Motor neuron (in vitro differentiated cells): ENCODE measurements at regions not wholly inside any gene's neighbourhood (a gene's known extent, or its start where the extent isn't known, plus 50 kb on each side); places are given as distances from the start of the nearest gene placed in this dataset.
"Not testable (repeated sequence)": the region's sequence is repeated elsewhere in the genome, so short reads cannot be mapped to it uniquely, and the experiment has no call there.

ENCODE experiments used
- ATAC-seq, 8 experiments: fragments of 200-7000 bp; cut with Tn5 transposase; replicated peaks in 6 of 8; 2 replicates each; pipeline ENCODE4 v1.8.0; 2021; ENCODE audit warnings: mild to moderate bottlenecking in 8 of 8, moderate library complexity in 8 of 8
- H3K27ac ChIP-seq, 2 donors: fragments of 250-450 bp; sonication (Bioruptor Pico); 2 replicates each; pipeline ENCODE4 v1.9.0; 2021; ENCODE audit warnings: antibody characterized with exemption in 2 of 2, mild to moderate bottlenecking in 2 of 2, moderate library complexity in 1 of 2
- H3K4me1 ChIP-seq, 2 donors: fragments of 250-450 bp; sonication (Bioruptor Pico); replicated peaks in 1 of 2; 2 replicates each; pipeline ENCODE4 v1.6.1; 2021; ENCODE audit warnings: antibody characterized with exemption in 2 of 2, mild to moderate bottlenecking in 2 of 2, moderate library complexity in 1 of 2
- H3K4me3 ChIP-seq, 5 donors: fragments of 250-450 bp; sonication (Bioruptor Pico); 2 replicates each; pipeline ENCODE4 v1.9.0; 2021; ENCODE audit warnings: antibody characterized with exemption in 5 of 5, mild to moderate bottlenecking in 5 of 5, moderate library complexity in 4 of 5
- WGBS, 10 experiments: fragments of 450-650 bp; shearing (Covaris generic); methylation state at CpG; one replicate each; pipeline ENCODE4 v1.0.0; 2022; 5-methylcytosine and 5-hydroxymethylcytosine counted together
- in situ Hi-C, 9 experiments: fragments of 400-800 bp; cut with MboI; loops; one replicate each; pipeline ENCODE4 v1.15.0; 2021; ENCODE audit warnings: low sequenced_read_pairs in 9 of 9, low pct_unique_long_range_greater_than_20kb in 2 of 9; ENCODE audit not compliant: unreplicated experiment in 9 of 9

DNA sequence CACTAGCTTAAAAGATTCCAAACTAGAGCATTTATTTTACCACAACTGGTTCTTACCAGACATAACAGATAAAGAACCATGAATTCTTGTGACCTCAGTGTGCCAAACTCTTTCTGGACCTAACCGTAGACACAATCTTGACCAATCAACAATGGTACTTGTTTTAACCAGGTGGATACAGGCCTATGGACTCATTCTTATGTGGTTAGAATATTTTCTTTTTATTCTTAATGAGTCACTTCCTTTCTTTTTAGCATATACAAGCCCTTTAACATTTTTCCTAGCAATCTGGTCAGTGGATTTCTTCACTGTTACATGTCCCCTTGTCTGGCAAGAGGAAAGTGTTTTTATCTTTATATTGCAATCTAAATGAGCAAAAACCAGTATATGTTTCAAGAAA lies 792.1 kb upstream of the SPRY2 start:
- WGBS, 10 experiments = 40 to 100% (median 85%) methylated on average over 1 of the region's 1 CpG; no CpG with 5 or more reads in 2 of the 10 experiments
- in situ Hi-C loops = no loop called here
- no peak overlapping the region for H3K27ac ChIP-seq
- no peaks in the 10 kb centered on the region for H3K4me1 ChIP-seq
- H3K4me3 ChIP-seq = no peak overlapping the region
- no peak for ATAC-seq

DNA sequence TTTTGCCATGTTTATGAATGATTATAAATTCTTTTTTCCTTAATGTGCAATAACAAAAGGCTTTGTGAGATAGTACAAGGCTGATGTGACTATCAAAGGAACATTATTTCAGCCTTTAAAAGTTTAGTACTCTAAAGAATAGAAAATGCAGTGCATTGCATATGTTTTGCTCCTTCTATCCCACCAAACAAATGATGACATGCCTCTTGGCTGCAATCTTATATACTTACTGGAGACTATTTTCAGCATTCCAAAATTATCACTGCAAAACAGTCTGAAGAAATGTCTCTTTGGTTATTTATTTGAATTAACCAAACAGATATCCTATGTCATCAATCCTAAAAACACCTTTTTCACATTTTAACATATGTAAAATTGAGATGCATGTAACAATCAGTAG lies 776.5 kb upstream of the SPRY2 start:
- in situ Hi-C loops = no loop called here
- no peak for ATAC-seq
- H3K27ac ChIP-seq = no peak overlapping the region
- H3K4me1 ChIP-seq = no peaks in the 10 kb centered on the region
- no peak overlapping the region for H3K4me3 ChIP-seq

DNA sequence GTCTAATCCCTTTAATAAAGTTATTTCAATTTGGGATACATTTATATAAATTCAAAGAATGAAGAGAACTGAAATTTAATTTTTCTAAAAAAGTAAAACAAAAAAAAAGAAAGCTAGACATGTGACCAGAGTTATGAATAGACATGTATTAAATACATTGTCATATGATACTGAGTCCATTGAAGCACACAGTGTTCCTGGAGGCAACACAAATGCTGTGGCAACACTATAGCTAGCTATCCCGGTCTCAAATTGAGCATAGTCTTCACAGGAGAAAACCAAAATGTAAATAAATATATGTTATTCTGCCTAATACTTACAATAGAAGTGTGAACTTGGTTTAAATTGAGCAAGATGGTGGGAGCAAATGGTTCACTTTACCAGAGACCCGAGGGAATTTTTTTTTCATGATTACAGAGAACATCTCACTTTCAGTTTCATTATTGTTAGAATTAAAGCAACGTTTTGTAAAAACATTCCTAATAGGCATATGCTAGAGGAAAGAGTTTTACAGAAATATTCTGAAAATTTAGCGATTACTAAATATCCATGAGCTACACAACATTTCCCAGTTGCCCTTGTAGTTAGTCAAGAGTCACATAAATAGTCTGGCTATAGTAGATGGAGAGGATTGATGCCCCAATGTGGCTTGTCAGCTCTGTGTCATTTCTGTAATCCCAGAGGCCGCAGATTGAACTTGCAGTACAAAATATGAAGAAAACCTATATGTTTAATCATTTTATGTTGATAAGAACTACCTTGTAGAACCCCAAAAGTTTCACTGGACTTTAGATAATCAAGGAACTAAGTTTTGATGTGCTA lies 775.7 kb upstream of the SPRY2 start:
- Histone ChIP-seq H3K27ac (no peak overlapping the region), H3K4me3 (no peak overlapping the region), H3K4me1 (no peaks in the 10 kb centered on the region)
- in situ Hi-C loops = no loop called here
- ATAC-seq = no peak
- WGBS, 10 experiments = 2 to 95% (median 79%) methylated on average over 3 to 5 of the region's 5 CpGs

DNA sequence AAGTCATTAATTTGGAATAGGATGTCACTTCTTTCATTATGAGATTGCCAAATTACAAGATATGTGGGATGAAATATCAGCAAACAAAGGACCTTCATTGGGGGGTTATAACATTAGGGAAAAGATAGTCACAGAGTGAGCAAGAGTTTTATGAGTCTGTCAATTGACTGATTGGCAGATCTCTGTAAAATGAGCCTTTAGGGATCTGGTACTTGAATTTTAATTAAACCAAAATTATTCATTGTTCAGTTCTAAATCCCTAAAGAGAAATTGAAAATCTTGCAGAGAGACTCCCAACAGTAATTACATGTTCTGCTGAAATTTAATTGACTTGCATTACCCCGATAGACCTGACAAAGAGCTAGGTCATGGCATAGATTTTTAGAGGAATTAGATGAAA lies 768.1 kb upstream of the SPRY2 start:
- in situ Hi-C loops = no loop called here
- no peak overlapping the region for H3K4me3 ChIP-seq
- peaks cover 0 to 8% of the 10 kb centered on the region in 2 donors for H3K4me1 ChIP-seq
- WGBS, 10 experiments = 17 to 100% (median 90%) methylated on average over 1 of the region's 1 CpG; no CpG with 5 or more reads in 1 of the 10 experiments
- no peak for ATAC-seq
- no peak overlapping the region for H3K27ac ChIP-seq

DNA sequence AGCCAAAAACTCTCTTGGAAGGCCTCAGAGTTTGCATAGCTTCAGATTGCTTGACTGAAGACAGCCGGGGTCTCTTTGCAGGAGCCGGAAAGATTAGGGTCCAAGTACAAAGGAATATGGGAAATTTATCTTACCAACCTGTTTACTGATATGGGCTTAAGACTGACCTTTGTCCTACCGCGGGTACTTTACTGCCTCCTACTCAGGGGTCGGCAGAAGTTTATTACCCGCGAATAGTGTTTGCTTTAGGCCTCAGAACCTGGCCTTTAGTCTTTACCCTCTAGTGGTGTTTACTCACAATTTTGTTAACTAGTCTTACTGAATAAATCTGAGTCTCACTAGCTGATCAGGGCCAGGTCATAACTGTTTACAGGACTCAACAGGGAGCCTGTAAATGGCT lies 765.4 kb upstream of the SPRY2 start:
- in situ Hi-C loops = no loop called here
- H3K4me3 ChIP-seq = no peak overlapping the region
- ATAC-seq = no peak
- 0 to 100% (median 82%) methylated on average over 1 to 7 of the region's 7 CpGs for WGBS, 10 experiments
- H3K27ac ChIP-seq = no peak overlapping the region
- H3K4me1 ChIP-seq = peaks cover 0 to 21% of the 10 kb centered on the region in 2 donors

DNA sequence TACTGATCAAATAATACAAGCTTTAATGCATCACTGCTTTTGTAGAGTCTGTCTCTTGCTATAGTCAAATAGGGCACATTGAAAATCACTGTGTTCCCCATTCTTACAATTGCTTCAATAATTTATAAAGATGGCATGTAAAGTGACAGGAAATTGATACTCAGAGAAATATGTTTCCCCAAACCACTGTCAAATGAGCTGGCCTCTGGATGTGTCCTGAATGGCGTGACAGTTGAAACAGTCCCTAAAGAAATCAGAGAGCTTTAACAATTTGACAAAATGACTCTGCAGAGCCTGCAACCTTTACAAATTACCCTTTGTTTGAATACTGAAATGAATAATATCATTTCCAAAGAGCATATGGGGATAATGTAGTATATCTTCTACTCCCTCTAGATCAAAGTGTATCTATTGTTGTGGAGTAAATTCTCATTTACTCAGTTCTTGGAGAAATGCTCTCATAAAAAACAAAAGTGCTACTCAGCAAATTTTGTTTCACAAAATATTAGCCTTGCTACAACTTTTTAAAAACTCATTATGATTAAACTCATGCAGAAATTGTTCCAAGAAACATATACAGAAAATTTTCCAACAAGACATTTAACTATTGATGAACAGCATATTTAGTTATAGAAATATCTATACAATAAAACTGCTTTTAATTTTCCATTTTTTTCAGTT lies 763.2 kb upstream of the SPRY2 start:
- peak in 5 of 8 experiments; percentile 20 to 88 (median 82) for ATAC-seq
- Histone ChIP-seq H3K4me3 (no peak overlapping the region), H3K27ac (no peak overlapping the region), H3K4me1 (peaks cover 0 to 16% of the 10 kb centered on the region in 2 donors)
- WGBS, 10 experiments = 0 to 88% (median 64%) methylated on average over 1 of the region's 1 CpG; no CpG with 5 or more reads in 2 of the 10 experiments
- in situ Hi-C loops = no loop called here

DNA sequence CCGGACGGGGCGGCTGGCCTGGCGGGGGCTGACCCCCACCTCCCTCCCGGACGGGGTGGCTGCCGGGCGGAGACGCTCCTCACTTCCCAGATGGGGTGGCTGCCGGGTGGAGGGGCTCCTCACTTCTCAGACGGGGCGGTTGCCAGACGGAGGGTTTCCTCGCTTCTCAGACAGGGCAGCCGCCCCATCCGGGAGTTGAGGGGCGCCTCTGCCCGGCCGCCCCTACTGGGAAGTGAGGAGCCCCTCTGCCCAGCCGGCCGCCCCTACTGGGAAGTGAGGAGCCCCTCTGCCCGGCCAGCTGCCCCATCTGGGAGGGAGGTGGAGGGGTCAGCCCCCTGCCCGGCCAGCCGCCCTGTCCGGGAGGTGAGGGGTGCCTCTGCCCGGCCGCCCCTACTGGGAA lies 761.1 kb upstream of the SPRY2 start:
- WGBS, 10 experiments = 64% methylated on average over 3 of the region's 27 CpGs; no CpG with 5 or more reads in 9 of the 10 experiments
- in situ Hi-C loops, ATAC-seq: not testable (repeated sequence)

DNA sequence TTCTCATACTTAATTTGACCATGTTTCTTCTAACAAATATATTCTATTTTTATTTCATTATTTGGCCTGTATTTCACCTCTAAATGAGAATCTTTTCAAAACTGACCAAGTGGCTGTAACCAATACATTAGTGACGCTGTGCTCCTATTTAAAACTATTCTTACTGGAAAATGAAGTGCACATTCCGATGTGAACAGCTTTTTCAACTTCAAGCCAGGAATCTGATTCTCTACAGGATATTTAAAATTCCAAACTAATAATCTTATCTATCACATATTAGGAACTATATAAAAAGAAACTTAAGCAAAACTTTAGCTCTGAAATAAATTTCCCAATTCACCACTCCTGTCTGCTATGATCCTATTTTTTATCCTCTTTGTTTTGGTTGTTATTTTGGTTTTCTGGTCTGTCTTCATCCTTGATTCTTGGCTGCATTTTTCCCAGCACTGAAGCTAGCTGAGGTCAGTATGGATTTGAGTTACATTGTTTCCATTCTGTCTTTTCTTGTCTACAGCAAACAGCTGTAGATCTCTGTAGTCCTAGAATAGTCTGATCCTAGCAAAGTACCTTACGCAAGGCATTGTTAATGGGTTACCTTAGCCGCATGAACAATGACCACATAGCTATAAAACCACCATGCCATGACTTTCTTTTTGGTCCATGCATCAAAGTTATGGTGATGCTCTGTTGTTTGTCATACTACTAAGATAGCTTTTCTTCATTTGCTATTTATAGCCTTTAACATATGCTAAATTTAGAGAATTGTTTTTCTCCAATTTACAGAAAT lies 748.6 kb upstream of the SPRY2 start:
- Histone ChIP-seq H3K4me3 (no peak overlapping the region), H3K27ac (no peak overlapping the region), H3K4me1 (no peaks in the 10 kb centered on the region)
- ATAC-seq = no peak
- in situ Hi-C loops = no loop called here
- 11 to 100% (median 86%) methylated on average over 1 to 4 of the region's 4 CpGs for WGBS, 10 experiments

More for the DNA sequence above, 761.1 kb upstream of the SPRY2 start:
- H3K4me1 ChIP-seq = peaks cover 0 to 16% of the 10 kb centered on the region in 2 donors
- H3K27ac ChIP-seq, H3K4me3 ChIP-seq: not testable (repeated sequence)

DNA sequence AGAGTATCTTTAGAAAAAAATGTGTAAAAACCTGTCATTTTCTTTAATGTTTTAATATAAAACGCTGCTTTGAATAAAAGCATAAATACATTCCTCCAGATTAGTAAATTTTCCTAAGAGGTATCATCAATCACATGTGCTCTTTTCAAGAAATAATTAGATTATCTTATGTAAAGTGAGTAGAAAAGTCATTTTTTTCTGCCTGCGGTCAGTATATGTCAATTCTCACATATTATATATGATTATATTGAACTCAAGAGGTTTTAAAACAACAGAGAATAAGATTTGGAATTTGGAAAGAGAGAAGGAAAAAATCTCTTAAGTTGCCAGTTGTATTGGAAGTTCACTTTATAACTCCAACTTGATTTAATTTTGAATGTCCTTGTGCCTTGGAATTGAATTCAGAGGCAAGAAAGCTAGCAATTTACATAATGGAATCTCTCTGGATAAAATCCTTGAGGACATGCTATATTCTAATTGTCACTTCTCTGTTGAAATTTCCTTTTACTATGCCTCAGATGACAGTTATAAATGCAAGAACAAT lies 740.1 kb upstream of the SPRY2 start:
- H3K4me1 ChIP-seq = no peaks in the 10 kb centered on the region
- no peak overlapping the region for H3K4me3 ChIP-seq
- ATAC-seq = no peak
- H3K27ac ChIP-seq = no peak overlapping the region
- in situ Hi-C loops = no loop called here
- 5 to 90% (median 80%) methylated on average over 1 to 2 of the region's 2 CpGs; no CpG with 5 or more reads in 1 of the 10 experiments for WGBS, 10 experiments

DNA sequence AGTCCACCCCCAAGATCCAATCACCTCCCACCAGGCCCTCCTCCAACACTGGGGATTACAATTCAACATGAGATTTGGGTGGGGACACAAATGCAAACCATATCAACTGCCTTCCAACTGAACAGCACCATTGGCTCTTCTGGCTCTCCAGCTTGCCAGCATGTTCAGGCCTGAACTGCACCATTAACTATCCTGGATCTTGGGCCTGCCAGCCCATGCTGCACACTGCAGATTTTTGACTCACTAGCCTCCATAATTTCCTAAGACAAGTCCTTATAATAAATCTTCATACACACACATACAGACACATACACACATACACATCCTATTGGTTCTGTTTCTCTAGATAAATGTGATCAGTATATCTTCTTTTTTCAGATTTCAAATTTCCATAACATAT lies 737.1 kb upstream of the SPRY2 start:
- Histone ChIP-seq H3K4me3 (no peak overlapping the region), H3K27ac (no peak overlapping the region), H3K4me1 (no peaks in the 10 kb centered on the region)
- in situ Hi-C loops = no loop called here
- no peak for ATAC-seq

DNA sequence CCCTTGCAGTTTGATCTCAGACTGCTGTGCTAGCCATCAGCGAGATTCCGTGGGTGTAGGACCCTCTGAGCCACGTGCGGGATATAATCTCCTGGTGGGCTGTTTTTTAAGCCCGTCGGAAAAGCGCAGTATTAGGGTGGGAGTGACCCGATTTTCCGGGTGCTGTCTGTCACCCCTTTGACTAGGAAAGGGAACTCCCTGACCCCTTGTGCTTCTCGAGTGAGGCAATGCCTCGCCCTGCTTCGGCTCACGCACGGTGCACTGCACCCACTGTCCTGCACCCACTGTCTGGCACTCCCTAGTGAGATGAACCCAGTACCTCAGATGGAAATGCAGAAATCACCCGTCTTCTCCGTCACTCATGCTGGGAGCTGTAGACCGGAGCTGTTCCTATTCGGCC lies 728.9 kb upstream of the SPRY2 start:
- H3K27ac ChIP-seq, H3K4me3 ChIP-seq, ATAC-seq, in situ Hi-C loops, H3K4me1 ChIP-seq: not testable (repeated sequence)
- WGBS, 10 experiments = 45 to 100% (median 90%) methylated on average over 2 to 5 of the region's 18 CpGs; no CpG with 5 or more reads in 5 of the 10 experiments

DNA sequence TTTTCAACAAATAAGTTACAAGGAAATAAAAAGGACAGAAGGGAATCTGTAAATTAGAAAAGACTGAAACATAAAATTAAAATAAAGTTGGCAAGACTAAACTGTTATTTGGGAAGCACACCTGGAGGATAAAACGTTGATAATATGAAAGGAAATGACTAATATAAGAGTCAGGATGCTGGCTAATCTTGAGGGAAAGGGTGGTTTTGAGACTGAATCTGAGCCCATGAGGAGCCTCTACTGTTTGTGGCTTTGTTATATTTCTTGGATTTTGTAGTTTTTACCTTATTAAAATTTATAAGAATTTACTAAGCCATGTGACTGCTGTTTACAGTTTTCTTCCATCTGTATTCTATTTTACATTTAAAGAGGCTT lies 718.0 kb upstream of the SPRY2 start:
- H3K27ac ChIP-seq = no peak overlapping the region
- 0 to 83% (median 52%) methylated on average over 1 of the region's 1 CpG for WGBS, 10 experiments
- no peak overlapping the region for H3K4me3 ChIP-seq
- no peak for ATAC-seq
- no peaks in the 10 kb centered on the region for H3K4me1 ChIP-seq
- in situ Hi-C loops = no loop called here
